Colon (tissue), 2 donors: ENCODE measurements at regions not wholly inside any gene's neighbourhood (a gene's known extent, or its start where the extent isn't known, plus 50 kb on each side); places are given as distances from the start of the nearest gene placed in this dataset.

ENCODE experiments used
- FAIRE-seq: peaks from 2 replicates; lab custom pipeline; 2012; peaks lifted over from hg19 to GRCh38; lab: Jason Lieb, UNC
- donor health status: control.
- donor health status: control.

- FAIRE-seq = no peak
Measured at GRCh38 chr10:56836659-56837058, 475.6 kb upstream of the ZWINT start.

GRCh38 chr10:56831681-56832080, 470.6 kb upstream of the ZWINT start:
- FAIRE-seq = no peak

- FAIRE-seq = no peak
Measured at GRCh38 chr10:56823849-56824248, 462.8 kb upstream of the ZWINT start.

GRCh38 chr10:56805022-56805421, 444.0 kb upstream of the ZWINT start:
- no peak for FAIRE-seq

GRCh38 chr10:56785292-56785691, 424.2 kb upstream of the ZWINT start:
- no peak for FAIRE-seq

GRCh38 chr10:56782503-56782902, 421.4 kb upstream of the ZWINT start:
- FAIRE-seq = no peak

- FAIRE-seq = no peak
Measured at GRCh38 chr10:56771343-56771742, 410.3 kb upstream of the ZWINT start.

GRCh38 chr10:56763090-56763489, 402.0 kb upstream of the ZWINT start:
- no peak for FAIRE-seq

GRCh38 chr10:56745490-56745889, 384.4 kb upstream of the ZWINT start:
- FAIRE-seq = no peak

GRCh38 chr10:56728349-56728748, 367.3 kb upstream of the ZWINT start:
- no peak for FAIRE-seq

- FAIRE-seq = no peak
Measured at GRCh38 chr10:56722912-56723311, 361.9 kb upstream of the ZWINT start.

GRCh38 chr10:56715262-56715661, 354.2 kb upstream of the ZWINT start:
- FAIRE-seq = no peak

- FAIRE-seq = no peak
Measured at GRCh38 chr10:56698506-56698905, 337.4 kb upstream of the ZWINT start.

GRCh38 chr10:56679578-56679977, 318.5 kb upstream of the ZWINT start:
- FAIRE-seq = no peak

GRCh38 chr10:56662765-56663447, 301.8 kb upstream of the ZWINT start:
- no peak for FAIRE-seq

GRCh38 chr10:56653289-56653688, 292.2 kb upstream of the ZWINT start:
- no peak for FAIRE-seq

- FAIRE-seq = no peak
Measured at GRCh38 chr10:56646329-56647111, 285.5 kb upstream of the ZWINT start.

GRCh38 chr10:56633876-56634452, 272.9 kb upstream of the ZWINT start:
- no peak for FAIRE-seq

GRCh38 chr10:56632537-56632936, 271.5 kb upstream of the ZWINT start:
- FAIRE-seq = no peak

GRCh38 chr10:56624082-56624481, 263.0 kb upstream of the ZWINT start:
- no peak for FAIRE-seq

- no peak for FAIRE-seq
Measured at GRCh38 chr10:56623064-56623463, 262.0 kb upstream of the ZWINT start.

GRCh38 chr10:56622335-56622973, 261.4 kb upstream of the ZWINT start:
- no peak for FAIRE-seq

- FAIRE-seq = no peak
Measured at GRCh38 chr10:56606202-56606601, 245.1 kb upstream of the ZWINT start.
